Stimulated activated CD4-positive, alpha-beta T cell treated with anti-CD3 and anti-CD28 coated beads, Interleukin-2, amount 100 ng/mL, for 4 hours (primary cell): ENCODE measurements at regions not wholly inside any gene's neighbourhood (a gene's known extent, or its start where the extent isn't known, plus 50 kb on each side); places are given as distances from the start of the nearest gene placed in this dataset.

Experiments
- DNase-seq: peaks from one replicate; pipeline ENCODE4 v3.0.0-alpha.2; 2020; ENCODE audit warnings: low read depth

- DNase-seq = no peak
These were observed 54.6 kb upstream of the CLINT1 start for GRCh38 chr5:157913575-157913974.

GRCh38 chr5:157912621-157913325 lies 53.8 kb upstream of the CLINT1 start:
- no peak for DNase-seq

- no peak for DNase-seq
These were observed 52.6 kb upstream of the CLINT1 start for GRCh38 chr5:157911568-157911967.
